ENCODE measurements at regions not wholly inside any gene's neighbourhood (a gene's known extent, or its start where the extent isn't known, plus 50 kb on each side); places are given as distances from the start of the nearest gene placed in this dataset.
"Not testable (repeated sequence)": the region's sequence is repeated elsewhere in the genome, so short reads cannot be mapped to it uniquely, and the experiment has no call there.

GRCh38 chr11:28963187-28963586 is 855.0 kb downstream of the METTL15 start:
- no peak for DNase-seq
- in situ Hi-C loops (cut with HindIII; ENCODE audit: low pct_ligation_motif_present, low pct_unique_long_range_greater_than_20kb, low sequenced_read_pairs) = no loop called here

DNA sequence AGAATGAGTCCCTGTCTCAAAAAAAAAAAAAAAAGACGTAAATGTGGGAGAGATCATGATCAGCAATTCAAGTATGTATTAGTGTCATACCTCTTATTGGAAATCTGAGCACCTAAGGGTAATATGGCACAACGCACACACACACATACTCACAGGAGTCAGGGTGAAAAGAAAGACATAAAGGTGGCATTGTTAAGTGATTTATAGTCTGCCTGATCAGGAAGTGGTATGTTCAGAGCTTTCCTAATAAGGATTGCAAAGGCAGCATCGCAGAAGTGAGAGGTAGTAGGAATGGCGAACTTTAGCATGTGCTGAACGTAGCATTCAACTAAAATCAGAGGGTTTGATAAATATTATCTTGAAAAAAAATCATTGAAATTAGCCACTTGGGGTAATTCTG is 854.3 kb downstream of the METTL15 start:
- in situ Hi-C loops (cut with HindIII; ENCODE audit: low pct_ligation_motif_present, low pct_unique_long_range_greater_than_20kb, low sequenced_read_pairs) = no loop called here

GRCh38 chr11:28961726-28962125 is 853.5 kb downstream of the METTL15 start:
- no peak for DNase-seq
- in situ Hi-C loops (cut with HindIII; ENCODE audit: low pct_ligation_motif_present, low pct_unique_long_range_greater_than_20kb, low sequenced_read_pairs) = no loop called here

More for the DNA sequence above, 854.3 kb downstream of the METTL15 start:
- no peak for DNase-seq

GRCh38 chr11:28956446-28956845 is 848.3 kb downstream of the METTL15 start:
- DNase-seq = no peak
- in situ Hi-C loops (cut with HindIII; ENCODE audit: low pct_ligation_motif_present, low pct_unique_long_range_greater_than_20kb, low sequenced_read_pairs) = no loop called here

GRCh38 chr11:28951191-28951590 is 843.0 kb downstream of the METTL15 start:
- in situ Hi-C loops (cut with HindIII; ENCODE audit: low pct_ligation_motif_present, low pct_unique_long_range_greater_than_20kb, low sequenced_read_pairs) = no loop called here
- DNase-seq = no peak

GRCh38 chr11:28939381-28939780 is 831.2 kb downstream of the METTL15 start:
- DNase-seq = no peak
- in situ Hi-C loops (cut with HindIII; ENCODE audit: low pct_ligation_motif_present, low pct_unique_long_range_greater_than_20kb, low sequenced_read_pairs) = no loop called here

DNA sequence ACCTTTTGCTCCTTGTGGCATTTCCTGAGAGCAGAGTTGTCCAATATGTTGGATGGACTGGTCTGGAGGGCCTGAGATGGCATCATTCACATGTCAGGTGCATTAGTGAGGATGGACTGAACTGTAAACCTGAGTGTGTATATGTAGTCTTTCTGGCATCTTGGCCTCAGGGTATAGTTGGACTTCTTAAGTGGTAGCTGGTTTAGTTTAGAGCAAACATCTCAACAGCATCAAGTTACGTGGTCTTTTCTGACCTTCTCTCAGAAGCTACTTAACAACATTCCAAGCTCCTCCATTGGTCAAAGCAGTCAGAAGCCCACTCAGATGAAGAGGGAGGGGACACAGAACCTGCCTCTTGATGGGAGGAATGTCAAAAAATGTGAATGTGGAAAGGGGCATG is 829.9 kb downstream of the METTL15 start:
- DNase-seq = no peak
- in situ Hi-C loops (cut with HindIII; ENCODE audit: low pct_ligation_motif_present, low pct_unique_long_range_greater_than_20kb, low sequenced_read_pairs) = no loop called here

GRCh38 chr11:28932940-28933339 is 824.8 kb downstream of the METTL15 start:
- in situ Hi-C loops (cut with HindIII; ENCODE audit: low pct_ligation_motif_present, low pct_unique_long_range_greater_than_20kb, low sequenced_read_pairs) = no loop called here
- DNase-seq = no peak

DNA sequence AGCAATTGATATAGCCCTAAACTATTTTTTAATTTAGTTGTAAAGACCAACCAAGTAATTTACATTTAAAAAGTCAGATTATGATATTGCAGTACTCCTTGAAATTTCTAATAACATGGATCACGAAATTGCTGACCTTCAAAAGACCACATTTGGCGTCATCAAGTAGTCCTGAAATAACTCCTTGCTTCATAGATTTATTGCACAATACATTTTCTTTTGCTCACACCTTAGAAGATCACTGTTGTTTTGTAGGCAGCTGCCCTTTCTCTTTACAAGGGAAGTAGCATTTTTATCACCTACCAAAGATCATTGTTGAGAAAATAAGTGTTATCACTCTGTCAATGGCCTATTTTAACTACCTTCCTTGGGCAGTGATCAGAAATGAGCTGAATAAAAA is 815.8 kb downstream of the METTL15 start:
- no peak for DNase-seq
- in situ Hi-C loops (cut with HindIII; ENCODE audit: low pct_ligation_motif_present, low pct_unique_long_range_greater_than_20kb, low sequenced_read_pairs) = no loop called here

DNA sequence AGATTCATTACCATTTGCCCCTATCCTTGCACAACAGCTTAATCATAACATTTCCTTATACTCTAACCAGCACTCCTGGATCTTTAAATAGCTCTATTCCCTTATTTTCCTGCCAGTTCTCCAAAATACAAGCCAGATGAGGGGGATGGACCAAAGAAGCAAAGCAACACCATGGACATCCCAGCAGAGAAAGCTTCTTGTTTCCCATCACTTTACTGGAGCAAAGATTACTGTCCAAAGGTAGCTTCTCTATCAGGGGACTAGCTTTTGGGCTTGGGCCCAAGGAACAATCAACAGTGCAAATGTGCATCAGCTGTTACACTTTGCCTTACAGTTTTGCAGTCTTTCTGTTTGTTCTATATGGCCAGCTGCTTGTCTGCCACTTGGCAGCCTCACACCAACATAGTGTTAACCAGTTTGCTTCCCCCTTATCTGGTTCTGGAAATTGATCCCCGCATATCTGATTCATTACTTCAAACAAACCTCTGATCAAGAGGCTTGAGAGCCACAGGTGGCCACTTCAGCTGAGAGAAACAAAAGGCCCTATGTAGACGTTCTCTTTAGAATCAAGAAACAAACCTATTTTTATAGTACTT is 814.3 kb downstream of the METTL15 start:
- in situ Hi-C loops (cut with HindIII; ENCODE audit: low pct_ligation_motif_present, low pct_unique_long_range_greater_than_20kb, low sequenced_read_pairs) = no loop called here
- no peak for DNase-seq

- in situ Hi-C loops (cut with HindIII; ENCODE audit: low pct_ligation_motif_present, low pct_unique_long_range_greater_than_20kb, low sequenced_read_pairs) = no loop called here
- DNase-seq = no peak
Observed at GRCh38 chr11:28919194-28919593, 811.0 kb downstream of the METTL15 start.

- no peak for DNase-seq
- in situ Hi-C loops (cut with HindIII; ENCODE audit: low pct_ligation_motif_present, low pct_unique_long_range_greater_than_20kb, low sequenced_read_pairs) = no loop called here
Observed at GRCh38 chr11:28913883-28914282, 805.7 kb downstream of the METTL15 start.

DNA sequence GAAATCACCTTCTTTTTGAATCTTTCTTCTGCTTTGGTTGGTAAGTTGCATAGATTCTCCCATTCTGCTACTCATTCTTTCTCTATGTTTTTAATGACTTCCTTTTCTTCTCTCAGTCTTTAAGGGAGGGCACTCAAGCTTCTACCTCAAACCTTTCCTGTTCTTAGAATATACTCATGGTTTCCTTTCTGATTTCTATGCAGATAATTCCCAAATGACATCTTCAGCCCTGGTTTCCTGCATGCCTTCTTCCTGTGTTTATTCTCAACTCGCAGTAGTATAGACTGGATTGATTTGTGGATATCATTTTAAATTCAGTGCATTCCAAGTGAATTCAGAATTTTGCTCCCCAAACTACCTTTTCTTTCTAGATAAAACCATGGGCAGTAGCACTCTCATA is 803.6 kb downstream of the METTL15 start:
- in situ Hi-C loops (cut with HindIII; ENCODE audit: low pct_ligation_motif_present, low pct_unique_long_range_greater_than_20kb, low sequenced_read_pairs) = no loop called here
- no peak for DNase-seq

DNA sequence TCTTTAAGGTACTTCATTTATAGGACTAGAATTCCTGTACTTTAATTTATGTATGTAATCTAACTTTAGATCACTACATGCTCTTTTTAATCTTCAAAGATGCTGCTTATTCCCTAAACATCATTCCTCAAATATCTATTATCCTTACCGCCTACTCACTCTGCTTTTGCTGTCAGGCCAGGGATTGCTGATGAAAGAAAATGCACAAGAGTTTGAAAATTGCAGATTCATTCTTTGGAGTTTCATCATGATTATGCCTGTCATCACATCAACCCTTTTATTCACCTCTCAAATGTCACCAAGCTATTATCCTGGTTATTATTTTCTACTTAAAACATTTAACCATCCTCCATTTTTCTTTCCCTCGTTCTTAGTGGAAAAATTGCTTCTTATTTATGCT is 802.7 kb downstream of the METTL15 start:
- no peak for DNase-seq
- in situ Hi-C loops (cut with HindIII; ENCODE audit: low pct_ligation_motif_present, low pct_unique_long_range_greater_than_20kb, low sequenced_read_pairs) = no loop called here

DNA sequence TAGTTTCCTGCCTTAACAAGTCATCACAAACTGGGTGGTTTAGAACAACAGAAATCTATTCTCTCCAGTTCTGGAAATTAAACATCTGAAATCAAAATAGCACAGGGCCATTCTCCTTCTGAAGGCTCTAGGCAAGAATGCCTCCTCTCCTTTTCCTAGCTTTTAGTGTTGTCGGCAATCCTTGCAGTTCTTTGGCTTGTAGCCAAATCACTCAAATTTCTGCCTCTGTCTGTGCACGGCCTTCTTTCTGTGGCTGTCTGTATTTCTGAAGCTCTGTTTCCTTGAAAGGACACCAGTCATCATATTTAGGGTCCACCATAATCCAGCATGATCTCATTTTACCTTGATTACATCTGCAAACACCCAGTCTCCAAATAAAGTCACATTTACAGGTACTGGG is 795.5 kb downstream of the METTL15 start:
- DNase-seq = no peak
- in situ Hi-C loops (cut with HindIII; ENCODE audit: low pct_ligation_motif_present, low pct_unique_long_range_greater_than_20kb, low sequenced_read_pairs) = no loop called here

DNA sequence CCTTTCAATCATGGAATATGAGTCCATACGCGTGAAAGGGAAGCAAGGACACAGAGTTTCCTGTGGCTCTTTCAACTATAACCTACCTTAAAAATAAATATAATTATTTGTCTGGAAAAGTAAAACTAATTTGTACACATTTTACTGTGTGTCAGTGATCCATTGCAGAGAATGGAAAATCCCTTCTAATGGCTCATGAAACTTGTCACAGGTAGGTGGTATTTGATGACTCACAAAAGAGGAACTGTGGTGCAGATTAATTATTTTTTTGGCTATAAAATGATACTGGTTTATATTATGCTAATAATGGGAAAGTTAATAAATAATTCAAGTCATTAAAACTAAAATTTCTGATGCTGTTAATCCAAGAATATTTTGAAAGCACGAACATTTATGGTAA is 792.2 kb downstream of the METTL15 start:
- in situ Hi-C loops (cut with HindIII; ENCODE audit: low pct_ligation_motif_present, low pct_unique_long_range_greater_than_20kb, low sequenced_read_pairs) = no loop called here
- DNase-seq = no peak

GRCh38 chr11:28899706-28900105 is 791.5 kb downstream of the METTL15 start:
- in situ Hi-C loops (cut with HindIII; ENCODE audit: low pct_ligation_motif_present, low pct_unique_long_range_greater_than_20kb, low sequenced_read_pairs) = no loop called here

DNA sequence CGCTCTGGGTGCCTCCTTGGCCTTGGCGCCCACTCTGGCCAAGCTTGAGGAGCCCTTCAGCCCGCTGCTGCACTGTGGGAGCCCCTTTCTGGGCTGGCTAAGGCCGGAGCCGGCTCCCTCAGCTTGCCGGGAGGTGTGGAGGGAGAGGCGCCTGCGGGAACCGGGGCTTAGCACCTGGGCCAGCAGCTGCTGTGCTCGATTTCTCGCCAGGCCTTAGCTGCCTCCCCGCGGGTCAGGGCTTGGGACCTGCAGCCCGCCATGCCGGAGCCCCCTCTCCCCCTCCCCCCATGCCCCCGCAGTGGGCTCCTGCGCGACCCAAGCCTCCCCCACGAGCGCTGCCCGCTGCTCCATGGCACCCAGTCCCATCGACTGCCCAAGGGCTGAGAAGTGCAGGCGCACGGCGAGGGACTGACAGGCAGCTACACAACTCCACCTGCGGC is 782.4 kb downstream of the METTL15 start:
- DNase-seq; in situ Hi-C loops (cut with HindIII; ENCODE audit: low pct_ligation_motif_present, low pct_unique_long_range_greater_than_20kb, low sequenced_read_pairs): not testable (repeated sequence)

More at GRCh38 chr11:28899706-28900105, 791.5 kb downstream of the METTL15 start:
- DNase-seq = no peak

GRCh38 chr11:28887681-28888080 is 779.5 kb downstream of the METTL15 start:
- in situ Hi-C loops (cut with HindIII; ENCODE audit: low pct_ligation_motif_present, low pct_unique_long_range_greater_than_20kb, low sequenced_read_pairs) = no loop called here
- DNase-seq = no peak

DNA sequence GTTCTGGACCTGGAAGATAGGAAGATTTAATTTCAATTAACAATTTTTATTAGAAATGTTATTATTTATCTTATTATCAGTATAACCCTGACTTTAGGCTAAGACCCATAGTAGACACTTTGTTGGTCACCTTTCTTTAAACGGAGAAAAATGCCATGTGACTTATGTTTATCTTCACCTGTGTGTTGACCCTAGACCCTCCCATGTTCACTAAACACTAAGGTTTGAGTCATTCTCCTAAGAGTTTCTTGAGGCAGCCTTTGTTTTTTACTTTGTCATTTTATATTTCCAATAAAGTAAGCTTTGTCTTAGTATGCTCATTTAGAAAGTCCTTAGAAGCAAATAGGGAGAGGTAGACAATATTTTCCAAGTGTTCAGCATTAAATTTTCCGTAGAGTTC is 771.7 kb downstream of the METTL15 start:
- no peak for DNase-seq
- in situ Hi-C loops (cut with HindIII; ENCODE audit: low pct_ligation_motif_present, low pct_unique_long_range_greater_than_20kb, low sequenced_read_pairs) = no loop called here

DNA sequence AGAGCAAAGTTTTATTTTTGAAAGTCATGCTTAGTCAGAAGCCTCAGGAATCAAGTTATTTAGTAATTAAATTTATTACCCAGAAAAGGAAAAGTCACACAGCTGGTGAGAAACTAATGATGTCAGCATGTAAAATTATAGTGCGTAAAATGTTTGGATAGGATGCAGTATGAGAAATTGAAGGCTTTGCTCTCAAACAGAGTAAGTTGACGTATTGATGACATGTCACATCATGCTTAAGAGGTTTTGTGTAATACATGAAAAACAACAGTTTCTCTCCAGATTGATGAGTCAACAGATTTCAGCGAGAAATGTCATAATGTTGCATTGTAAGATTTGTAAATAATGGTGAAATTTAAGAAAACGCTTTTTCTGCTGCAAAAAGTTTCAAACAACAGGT is 769.8 kb downstream of the METTL15 start:
- in situ Hi-C loops (cut with HindIII; ENCODE audit: low pct_ligation_motif_present, low pct_unique_long_range_greater_than_20kb, low sequenced_read_pairs) = no loop called here
- no peak for DNase-seq

All from ACHN (cell line).